ELR (cell line): ENCODE measurements at regions not wholly inside any gene's neighbourhood (a gene's known extent, or its start where the extent isn't known, plus 50 kb on each side); places are given as distances from the start of the nearest gene placed in this dataset.
A peak's percentile ranks its signal among the peaks of the same experiment; 100 is the strongest.
"Not testable (repeated sequence)": the region's sequence is repeated elsewhere in the genome, so short reads cannot be mapped to it uniquely, and the experiment has no call there.

Experiments used
- DNase-seq: peaks from one replicate; pipeline ENCODE4 v3.0.0-alpha.2; 2015; ENCODE audit warnings: low read depth

GRCh38 chr1:121051161-121051790, 132.9 kb downstream of the FAM72B start:
- not testable (repeated sequence) for DNase-seq

GRCh38 chr1:121052081-121052660, 132.0 kb downstream of the FAM72B start:
- DNase-seq = not testable (repeated sequence)

GRCh38 chr1:121054928-121055327, 129.2 kb downstream of the FAM72B start:
- not testable (repeated sequence) for DNase-seq

- DNase-seq = not testable (repeated sequence)
These were observed 117.2 kb downstream of the FAM72B start for GRCh38 chr1:121066925-121067324.

GRCh38 chr1:121068738-121069499, 115.2 kb downstream of the FAM72B start:
- not testable (repeated sequence) for DNase-seq

GRCh38 chr1:121073852-121074251, 110.3 kb downstream of the FAM72B start:
- not testable (repeated sequence) for DNase-seq

GRCh38 chr1:121075254-121075805, 108.8 kb downstream of the FAM72B start:
- not testable (repeated sequence) for DNase-seq

GRCh38 chr1:121076674-121077073, 107.5 kb downstream of the FAM72B start:
- DNase-seq = not testable (repeated sequence)

GRCh38 chr1:121079655-121080054, 104.5 kb downstream of the FAM72B start:
- not testable (repeated sequence) for DNase-seq

- DNase-seq = not testable (repeated sequence)
These were observed 103.8 kb downstream of the FAM72B start for GRCh38 chr1:121080197-121080903.

- DNase-seq = not testable (repeated sequence)
These were observed 103.3 kb downstream of the FAM72B start for GRCh38 chr1:121080904-121081264.

GRCh38 chr1:121081625-121082199, 102.4 kb downstream of the FAM72B start:
- DNase-seq = not testable (repeated sequence)

- DNase-seq = not testable (repeated sequence)
These were observed 101.1 kb downstream of the FAM72B start for GRCh38 chr1:121082995-121083394.

- not testable (repeated sequence) for DNase-seq
These were observed 97.9 kb downstream of the FAM72B start for GRCh38 chr1:121086249-121086648.

- not testable (repeated sequence) for DNase-seq
These were observed 96.9 kb downstream of the FAM72B start for GRCh38 chr1:121087221-121087620.

GRCh38 chr1:121088568-121088967, 95.6 kb downstream of the FAM72B start:
- DNase-seq = not testable (repeated sequence)

- not testable (repeated sequence) for DNase-seq
These were observed 91.7 kb downstream of the FAM72B start for GRCh38 chr1:121092329-121092968.

GRCh38 chr1:121095014-121095413, 89.1 kb downstream of the FAM72B start:
- not testable (repeated sequence) for DNase-seq

GRCh38 chr1:121097127-121097866, 86.8 kb downstream of the FAM72B start:
- DNase-seq = peak; percentile 59

GRCh38 chr1:121097867-121098215, 86.3 kb downstream of the FAM72B start:
- DNase-seq = not testable (repeated sequence)
